Liver (tissue), 8 donors: ENCODE measurements at regions not wholly inside any gene's neighbourhood (a gene's known extent, or its start where the extent isn't known, plus 50 kb on each side); places are given as distances from the start of the nearest gene placed in this dataset.

Experiments
- DNase-seq: peaks from one replicate; pipeline ENCODE4 v3.0.0-alpha.2; 2017; ENCODE audit warnings: low spot score
- H3K27ac ChIP-seq, 2 donors: one replicate each; pipeline ENCODE4 v1.7.0; 2013; ENCODE audit warnings: inconsistent platforms in 2 of 2, low read length in 2 of 2, control low read depth in 1 of 2, low read depth in 1 of 2, mild to moderate bottlenecking in 1 of 2
- H3K27me3 ChIP-seq, 4 donors: one replicate each; pipeline versions ENCODE4 v1.6.1 to v1.7.0; 2013; ENCODE audit warnings: low read length in 3 of 4, inconsistent platforms in 1 of 4, mild to moderate bottlenecking in 1 of 4, moderate library complexity in 1 of 4; ENCODE audit not compliant: control insufficient read depth in 4 of 4, insufficient read depth in 4 of 4
- H3K36me3 ChIP-seq, 4 donors: one replicate each; pipeline versions ENCODE4 v1.6.1 to v1.7.0; 2013; ENCODE audit warnings: low read length in 3 of 4, mild to moderate bottlenecking in 3 of 4, low read depth in 1 of 4, moderate library complexity in 1 of 4; ENCODE audit not compliant: control insufficient read depth in 4 of 4, insufficient read depth in 3 of 4
- H3K4me1 ChIP-seq, 4 donors: one replicate each; pipeline versions ENCODE4 v1.6.1 to v1.7.0; 2013; ENCODE audit warnings: low read length in 3 of 4, mild to moderate bottlenecking in 3 of 4, moderate library complexity in 1 of 4; ENCODE audit not compliant: control insufficient read depth in 4 of 4, insufficient read depth in 4 of 4
- H3K4me3 ChIP-seq, 3 donors: one replicate each; pipeline versions ENCODE4 v1.6.1 to v1.7.0; 2013; ENCODE audit warnings: low read length in 3 of 3, control low read depth in 1 of 3, low read depth in 1 of 3, mild to moderate bottlenecking in 1 of 3
- H3K9ac ChIP-seq, 2 donors: one replicate each; pipeline ENCODE4 v1.7.0; 2013; ENCODE audit warnings: low read length in 2 of 2, mild to moderate bottlenecking in 2 of 2, moderate library complexity in 2 of 2, control low read depth in 1 of 2, low read depth in 1 of 2
- H3K9me3 ChIP-seq, 4 donors: one replicate each; pipeline versions ENCODE4 v1.6.1 to v1.7.0; 2013; ENCODE audit warnings: low read length in 3 of 4; ENCODE audit not compliant: control insufficient read depth in 4 of 4
- EGR1 ChIP-seq, 2 donors: IDR thresholded peaks; 2 replicates each; pipeline ENCODE4 v1.6.1; 2016 to 2018; ENCODE audit warnings: antibody characterized with exemption in 2 of 2, low read depth in 2 of 2
- FOXA1 ChIP-seq: IDR thresholded peaks from 2 replicates; pipeline ENCODE4 v1.6.1; 2016; ENCODE audit warnings: antibody characterized with exemption
- FOXA2 ChIP-seq: IDR thresholded peaks from 2 replicates; pipeline ENCODE4 v1.6.1; 2016; ENCODE audit warnings: antibody characterized with exemption
- GABPA ChIP-seq, 2 donors: IDR thresholded peaks in 1 of 2; conservative IDR thresholded peaks in 1 of 2; 2 replicates each; pipeline ENCODE4 v1.6.1; 2016; ENCODE audit warnings: antibody characterized with exemption in 2 of 2, mild to moderate bottlenecking in 1 of 2, moderate library complexity in 1 of 2
- HNF4A ChIP-seq, 2 donors: conservative IDR thresholded peaks; 2 replicates each; pipeline ENCODE4 v1.6.1; 2016; ENCODE audit warnings: antibody characterized with exemption in 2 of 2, mild to moderate bottlenecking in 2 of 2
- HNF4G ChIP-seq: IDR thresholded peaks from 2 replicates; pipeline ENCODE4 v1.6.1; 2016; ENCODE audit warnings: antibody characterized with exemption
- JUND ChIP-seq, 2 donors: IDR thresholded peaks; 2 replicates each; pipeline ENCODE4 v1.6.1; 2016; ENCODE audit warnings: antibody characterized with exemption in 2 of 2
- NR2F2 ChIP-seq: IDR thresholded peaks from 2 replicates; pipeline ENCODE4 v1.6.1; 2016; ENCODE audit warnings: antibody characterized with exemption
- RAD21 ChIP-seq, 2 donors: IDR thresholded peaks; 2 replicates each; pipeline ENCODE4 v1.6.1; 2016; ENCODE audit warnings: antibody characterized with exemption in 2 of 2, mild to moderate bottlenecking in 2 of 2
- RXRA ChIP-seq, 2 donors: IDR thresholded peaks; 2 replicates each; pipeline ENCODE4 v1.6.1; 2017 to 2018; ENCODE audit warnings: antibody characterized with exemption in 2 of 2, mild to moderate bottlenecking in 1 of 2
- SP1 ChIP-seq: IDR thresholded peaks from 2 replicates; pipeline ENCODE4 v1.6.1; 2018; ENCODE audit warnings: antibody characterized with exemption, mild to moderate bottlenecking
- TAF1 ChIP-seq: conservative IDR thresholded peaks from 2 replicates; pipeline ENCODE4 v1.6.1; 2016; ENCODE audit warnings: antibody characterized with exemption, mild to moderate bottlenecking
- YY1 ChIP-seq: IDR thresholded peaks from 2 replicates; pipeline ENCODE4 v1.6.1; 2016; ENCODE audit warnings: antibody characterized with exemption, mild to moderate bottlenecking
- WGBS: extraction: QIAGEN DNeasy Blood & Tissue Kit; methylation state at CpG from one replicate; pipeline ENCODE4 v1.1.7; 2013; 5-methylcytosine and 5-hydroxymethylcytosine counted together
- TF ChIP-seq, protein P1 (sequence below): IDR thresholded peaks from 2 replicates; pipeline ENCODE4 v1.6.1; 2016; ENCODE audit warnings: antibody characterized with exemption, mild to moderate bottlenecking
- TF ChIP-seq, protein P2 (sequence below): IDR thresholded peaks from 2 replicates; pipeline ENCODE4 v1.6.1; 2016; ENCODE audit warnings: antibody characterized with exemption
- TF ChIP-seq, protein P3 (sequence below): fragments of 150-350 bp; IDR thresholded peaks from 2 replicates; pipeline ENCODE4 v1.5.1; 2017; ENCODE audit warnings: improper control_type of control experiment, low read depth, low read length; ENCODE audit not compliant: missing input control
- TF ChIP-seq, protein P4 (sequence below): IDR thresholded peaks from 2 replicates; pipeline ENCODE4 v1.6.1; 2016; ENCODE audit warnings: antibody characterized with exemption
- TF ChIP-seq, protein P5 (sequence below): IDR thresholded peaks from 2 replicates; pipeline ENCODE4 v1.6.1; 2016; ENCODE audit warnings: antibody characterized with exemption
- donor health status: healthy.
- donor health status: healthy.
- donor health status: healthy.
- donor health status: healthy.
- donor health status: healthy.

DNA sequence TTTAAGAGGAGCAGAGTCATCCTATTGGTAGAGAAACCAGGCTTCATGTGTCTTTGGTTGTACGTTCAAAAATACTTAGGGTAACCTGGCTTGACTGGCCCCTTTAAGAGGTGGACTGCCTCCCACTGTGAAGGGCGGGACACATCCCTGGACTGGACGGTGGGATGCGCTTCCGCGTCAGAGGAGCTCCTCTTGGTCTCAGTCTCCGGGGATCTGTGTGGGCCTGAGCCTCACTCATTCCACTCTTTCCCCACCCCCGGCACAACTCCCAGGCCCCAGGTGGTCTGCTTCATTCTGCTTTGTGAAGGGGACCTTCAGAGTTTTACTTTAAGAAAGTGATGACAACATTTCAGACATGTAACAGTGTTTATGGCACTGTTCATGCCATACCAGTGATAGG lies 601.1 kb downstream of the IRX1 start:
- 33% methylated on average over 8 of the region's 8 CpGs for WGBS
- no peaks in the 10 kb centered on the region for H3K36me3 ChIP-seq
- DNase-seq = no peak
- TF ChIP-seq, protein P1, sequence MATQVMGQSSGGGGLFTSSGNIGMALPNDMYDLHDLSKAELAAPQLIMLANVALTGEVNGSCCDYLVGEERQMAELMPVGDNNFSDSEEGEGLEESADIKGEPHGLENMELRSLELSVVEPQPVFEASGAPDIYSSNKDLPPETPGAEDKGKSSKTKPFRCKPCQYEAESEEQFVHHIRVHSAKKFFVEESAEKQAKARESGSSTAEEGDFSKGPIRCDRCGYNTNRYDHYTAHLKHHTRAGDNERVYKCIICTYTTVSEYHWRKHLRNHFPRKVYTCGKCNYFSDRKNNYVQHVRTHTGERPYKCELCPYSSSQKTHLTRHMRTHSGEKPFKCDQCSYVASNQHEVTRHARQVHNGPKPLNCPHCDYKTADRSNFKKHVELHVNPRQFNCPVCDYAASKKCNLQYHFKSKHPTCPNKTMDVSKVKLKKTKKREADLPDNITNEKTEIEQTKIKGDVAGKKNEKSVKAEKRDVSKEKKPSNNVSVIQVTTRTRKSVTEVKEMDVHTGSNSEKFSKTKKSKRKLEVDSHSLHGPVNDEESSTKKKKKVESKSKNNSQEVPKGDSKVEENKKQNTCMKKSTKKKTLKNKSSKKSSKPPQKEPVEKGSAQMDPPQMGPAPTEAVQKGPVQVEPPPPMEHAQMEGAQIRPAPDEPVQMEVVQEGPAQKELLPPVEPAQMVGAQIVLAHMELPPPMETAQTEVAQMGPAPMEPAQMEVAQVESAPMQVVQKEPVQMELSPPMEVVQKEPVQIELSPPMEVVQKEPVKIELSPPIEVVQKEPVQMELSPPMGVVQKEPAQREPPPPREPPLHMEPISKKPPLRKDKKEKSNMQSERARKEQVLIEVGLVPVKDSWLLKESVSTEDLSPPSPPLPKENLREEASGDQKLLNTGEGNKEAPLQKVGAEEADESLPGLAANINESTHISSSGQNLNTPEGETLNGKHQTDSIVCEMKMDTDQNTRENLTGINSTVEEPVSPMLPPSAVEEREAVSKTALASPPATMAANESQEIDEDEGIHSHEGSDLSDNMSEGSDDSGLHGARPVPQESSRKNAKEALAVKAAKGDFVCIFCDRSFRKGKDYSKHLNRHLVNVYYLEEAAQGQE = no peak
- TF ChIP-seq, protein P2, sequence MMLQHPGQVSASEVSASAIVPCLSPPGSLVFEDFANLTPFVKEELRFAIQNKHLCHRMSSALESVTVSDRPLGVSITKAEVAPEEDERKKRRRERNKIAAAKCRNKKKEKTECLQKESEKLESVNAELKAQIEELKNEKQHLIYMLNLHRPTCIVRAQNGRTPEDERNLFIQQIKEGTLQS = no peak
- TF ChIP-seq HNF4A (conservative IDR thresholded peaks at IDR 0.05) = no peak
- TF ChIP-seq, protein P3, sequence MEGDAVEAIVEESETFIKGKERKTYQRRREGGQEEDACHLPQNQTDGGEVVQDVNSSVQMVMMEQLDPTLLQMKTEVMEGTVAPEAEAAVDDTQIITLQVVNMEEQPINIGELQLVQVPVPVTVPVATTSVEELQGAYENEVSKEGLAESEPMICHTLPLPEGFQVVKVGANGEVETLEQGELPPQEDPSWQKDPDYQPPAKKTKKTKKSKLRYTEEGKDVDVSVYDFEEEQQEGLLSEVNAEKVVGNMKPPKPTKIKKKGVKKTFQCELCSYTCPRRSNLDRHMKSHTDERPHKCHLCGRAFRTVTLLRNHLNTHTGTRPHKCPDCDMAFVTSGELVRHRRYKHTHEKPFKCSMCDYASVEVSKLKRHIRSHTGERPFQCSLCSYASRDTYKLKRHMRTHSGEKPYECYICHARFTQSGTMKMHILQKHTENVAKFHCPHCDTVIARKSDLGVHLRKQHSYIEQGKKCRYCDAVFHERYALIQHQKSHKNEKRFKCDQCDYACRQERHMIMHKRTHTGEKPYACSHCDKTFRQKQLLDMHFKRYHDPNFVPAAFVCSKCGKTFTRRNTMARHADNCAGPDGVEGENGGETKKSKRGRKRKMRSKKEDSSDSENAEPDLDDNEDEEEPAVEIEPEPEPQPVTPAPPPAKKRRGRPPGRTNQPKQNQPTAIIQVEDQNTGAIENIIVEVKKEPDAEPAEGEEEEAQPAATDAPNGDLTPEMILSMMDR = no peak
- TF ChIP-seq FOXA1 = no peak
- TF ChIP-seq RAD21 (IDR thresholded peaks at IDR 0.05) = no peak
- no peak for TF ChIP-seq JUND (IDR thresholded peaks at IDR 0.05)
- no peak for TF ChIP-seq YY1
- TF ChIP-seq, protein P4, sequence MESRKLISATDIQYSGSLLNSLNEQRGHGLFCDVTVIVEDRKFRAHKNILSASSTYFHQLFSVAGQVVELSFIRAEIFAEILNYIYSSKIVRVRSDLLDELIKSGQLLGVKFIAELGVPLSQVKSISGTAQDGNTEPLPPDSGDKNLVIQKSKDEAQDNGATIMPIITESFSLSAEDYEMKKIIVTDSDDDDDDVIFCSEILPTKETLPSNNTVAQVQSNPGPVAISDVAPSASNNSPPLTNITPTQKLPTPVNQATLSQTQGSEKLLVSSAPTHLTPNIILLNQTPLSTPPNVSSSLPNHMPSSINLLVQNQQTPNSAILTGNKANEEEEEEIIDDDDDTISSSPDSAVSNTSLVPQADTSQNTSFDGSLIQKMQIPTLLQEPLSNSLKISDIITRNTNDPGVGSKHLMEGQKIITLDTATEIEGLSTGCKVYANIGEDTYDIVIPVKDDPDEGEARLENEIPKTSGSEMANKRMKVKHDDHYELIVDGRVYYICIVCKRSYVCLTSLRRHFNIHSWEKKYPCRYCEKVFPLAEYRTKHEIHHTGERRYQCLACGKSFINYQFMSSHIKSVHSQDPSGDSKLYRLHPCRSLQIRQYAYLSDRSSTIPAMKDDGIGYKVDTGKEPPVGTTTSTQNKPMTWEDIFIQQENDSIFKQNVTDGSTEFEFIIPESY = no peak
- TF ChIP-seq, protein P5, sequence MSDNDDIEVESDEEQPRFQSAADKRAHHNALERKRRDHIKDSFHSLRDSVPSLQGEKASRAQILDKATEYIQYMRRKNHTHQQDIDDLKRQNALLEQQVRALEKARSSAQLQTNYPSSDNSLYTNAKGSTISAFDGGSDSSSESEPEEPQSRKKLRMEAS = no peak
- TF ChIP-seq NR2F2 = no peak
- TF ChIP-seq TAF1 = no peak
- no peak for TF ChIP-seq HNF4G
- no peak for TF ChIP-seq RXRA (IDR thresholded peaks at IDR 0.05)
- TF ChIP-seq SP1 = no peak
- TF ChIP-seq EGR1 (IDR thresholded peaks at IDR 0.05; ENCODE audit: low read depth in 2 of 2) = no peak
- TF ChIP-seq GABPA (IDR thresholded peaks at IDR 0.05 in 1 of 2, conservative IDR thresholded peaks at IDR 0.05 in 1 of 2) = no peak
- no peak for TF ChIP-seq FOXA2
- H3K9me3 ChIP-seq = no peaks in the 10 kb centered on the region
- no peak overlapping the region for H3K27ac ChIP-seq
- H3K4me3 ChIP-seq = no peak overlapping the region
- no peak overlapping the region for H3K9ac ChIP-seq
- no peaks in the 10 kb centered on the region for H3K27me3 ChIP-seq
- H3K4me1 ChIP-seq = no peaks in the 10 kb centered on the region

DNA sequence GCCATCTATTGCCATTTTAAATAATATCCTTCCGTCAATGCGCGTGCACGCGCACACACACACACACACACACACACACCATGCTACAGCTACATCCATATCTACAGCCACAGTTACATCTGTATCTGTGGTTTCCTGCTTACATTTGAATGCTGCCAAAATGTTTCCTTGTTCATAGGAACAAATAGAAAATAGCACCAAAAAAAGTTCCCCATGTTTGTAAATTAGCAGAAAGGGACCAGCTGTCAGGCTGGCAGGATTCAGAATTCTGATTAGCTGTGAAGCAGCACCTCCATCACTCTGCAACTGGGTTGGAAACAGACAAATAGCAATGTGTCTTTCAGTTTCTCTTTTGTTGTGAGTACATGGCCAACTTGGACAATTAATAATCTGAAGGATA lies 601.5 kb downstream of the IRX1 start:
- DNase-seq = no peak
- no peak for TF ChIP-seq FOXA1
- TF ChIP-seq RXRA (IDR thresholded peaks at IDR 0.05) = no peak
- no peak for TF ChIP-seq TAF1
- TF ChIP-seq, protein P2 = no peak
- TF ChIP-seq JUND (IDR thresholded peaks at IDR 0.05) = no peak
- TF ChIP-seq EGR1 (IDR thresholded peaks at IDR 0.05; ENCODE audit: low read depth in 2 of 2) = no peak
- TF ChIP-seq YY1 = no peak
- TF ChIP-seq, protein P5 = no peak
- Histone ChIP-seq H3K4me1 (no peaks in the 10 kb centered on the region), H3K9ac (no peak overlapping the region), H3K9me3 (no peaks in the 10 kb centered on the region), H3K27me3 (no peaks in the 10 kb centered on the region), H3K27ac (no peak overlapping the region), H3K36me3 (no peaks in the 10 kb centered on the region), H3K4me3 (no peak overlapping the region)
- WGBS = 59% methylated on average over 5 of the region's 5 CpGs
